DND-41 (cell line): ENCODE measurements at regions not wholly inside any gene's neighbourhood (a gene's known extent, or its start where the extent isn't known, plus 50 kb on each side); places are given as distances from the start of the nearest gene placed in this dataset.

Source experiments
- CTCF ChIP-seq: IDR thresholded peaks from 2 replicates; pipeline ENCODE4 v1.5.1; 2012; ENCODE audit warnings: borderline replicate concordance, low read length, moderate library complexity, mild to moderate bottlenecking; ENCODE audit not compliant: poor library complexity, severe bottlenecking; ENCODE audit errors: extremely low read depth
- EZH2 ChIP-seq: IDR thresholded peaks from 3 replicates; pipeline ENCODE4 v1.6.1; 2012; ENCODE audit warnings: borderline replicate concordance, low read depth, mild to moderate bottlenecking, moderate library complexity, low read length, inconsistent platforms; ENCODE audit not compliant: severe bottlenecking

DNA sequence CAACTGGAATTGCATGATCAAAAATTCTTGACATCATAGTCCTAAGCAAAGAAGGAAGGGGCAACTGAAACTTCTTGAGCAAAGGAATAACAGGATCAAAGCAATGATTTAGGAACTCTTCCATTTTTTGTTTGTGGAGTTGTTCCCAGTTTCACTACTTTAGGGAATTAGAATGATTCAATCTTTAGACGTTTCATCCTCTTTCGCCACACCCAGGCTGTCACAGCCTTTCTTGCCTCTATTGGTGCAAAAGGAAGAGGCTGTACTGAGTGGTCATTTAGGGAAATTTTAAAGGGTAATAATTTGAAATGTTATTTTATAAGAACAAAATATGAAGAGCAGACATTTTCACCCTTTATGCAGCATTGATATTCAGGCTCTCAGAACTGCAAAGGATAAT is 1026.0 kb upstream of the ARRDC3 start:
- TF ChIP-seq CTCF, result no peak
- TF ChIP-seq EZH2, result no peak
